GM19238 (cell line): ENCODE measurements at regions not wholly inside any gene's neighbourhood (a gene's known extent, or its start where the extent isn't known, plus 50 kb on each side); places are given as distances from the start of the nearest gene placed in this dataset.

Experiments used
- DNase-seq: peaks from one replicate; pipeline ENCODE4 v3.0.0; 2011; ENCODE audit warnings: low spot score; ENCODE audit not compliant: insufficient read length

DNA sequence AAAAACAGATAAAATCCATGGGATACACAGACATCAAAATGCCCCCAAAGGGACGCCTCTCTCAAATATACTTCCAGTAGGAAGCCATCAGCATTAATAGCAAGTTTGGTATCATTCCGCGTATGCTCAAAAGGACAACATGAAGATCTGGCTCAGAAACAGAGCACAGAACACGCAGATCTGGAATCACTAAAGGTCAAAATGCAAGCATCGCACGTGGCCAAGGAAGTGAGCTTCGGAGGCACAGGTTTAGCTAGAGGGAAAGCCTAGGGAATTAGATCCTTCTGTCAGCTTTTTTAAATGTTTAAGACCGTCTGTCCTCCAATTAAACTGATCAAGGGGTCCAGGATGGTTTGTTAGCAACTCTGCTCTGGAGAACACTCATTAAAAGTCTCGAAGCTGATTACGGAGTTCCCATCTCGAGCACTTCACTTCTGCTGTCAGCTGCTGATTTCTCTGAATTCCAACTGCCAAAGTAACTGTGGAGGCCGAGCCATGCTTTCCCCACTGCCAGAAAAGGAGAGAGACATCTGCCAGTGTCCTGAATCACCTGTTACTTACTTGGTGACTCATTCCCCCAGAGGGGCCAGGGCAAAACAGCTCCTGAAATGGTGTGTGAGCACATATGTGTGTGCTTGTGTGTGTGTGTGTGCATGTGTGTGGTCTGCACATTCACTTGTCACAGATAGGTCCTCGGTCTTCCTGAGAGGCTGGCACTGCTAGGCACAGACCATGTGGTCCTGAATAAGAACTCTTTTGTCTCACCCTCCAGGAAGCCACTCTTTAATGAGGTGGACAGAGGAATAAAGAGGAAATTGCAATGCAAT is 177.7 kb upstream of the PPARGC1A start:
- no peak for DNase-seq

DNA sequence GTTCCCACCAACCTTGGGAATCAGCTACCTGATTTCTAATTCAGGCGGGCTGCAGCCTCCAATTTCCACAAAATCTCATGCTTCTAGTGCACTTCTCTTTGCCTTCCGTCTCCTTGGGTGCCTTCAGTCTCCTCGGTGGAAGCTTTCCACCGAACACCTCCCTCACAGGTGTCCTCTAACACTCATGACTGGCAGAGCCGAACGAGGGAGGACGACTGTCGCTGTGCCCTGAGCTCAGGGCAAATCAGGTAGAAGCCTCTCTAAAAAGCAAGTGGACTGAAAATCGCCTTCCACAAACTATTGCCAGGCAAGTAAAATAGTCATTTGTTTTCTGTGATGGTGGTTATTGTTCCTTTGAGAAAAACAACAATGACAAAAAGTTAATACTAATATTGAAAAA is 176.1 kb upstream of the PPARGC1A start:
- no peak for DNase-seq

DNA sequence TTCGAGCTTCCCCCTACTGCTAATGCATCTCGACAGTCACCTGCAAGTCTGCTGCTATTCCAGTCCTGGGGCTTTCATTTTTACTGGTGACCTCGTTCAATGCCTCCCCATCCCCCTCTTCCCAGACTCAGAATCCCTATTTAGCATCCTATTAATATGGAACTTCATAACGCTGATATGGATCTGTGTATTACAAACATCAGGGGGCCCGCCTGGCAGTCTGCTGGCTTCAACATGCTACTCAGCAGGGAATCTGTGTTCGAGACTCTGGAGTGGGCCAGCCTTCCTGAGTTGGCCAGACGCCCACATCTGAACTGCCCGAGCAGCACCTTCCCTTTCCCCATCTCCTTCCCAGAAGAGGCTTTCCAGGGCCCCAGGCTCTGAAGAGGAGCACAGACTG is 173.9 kb upstream of the PPARGC1A start:
- DNase-seq: no peak

DNA sequence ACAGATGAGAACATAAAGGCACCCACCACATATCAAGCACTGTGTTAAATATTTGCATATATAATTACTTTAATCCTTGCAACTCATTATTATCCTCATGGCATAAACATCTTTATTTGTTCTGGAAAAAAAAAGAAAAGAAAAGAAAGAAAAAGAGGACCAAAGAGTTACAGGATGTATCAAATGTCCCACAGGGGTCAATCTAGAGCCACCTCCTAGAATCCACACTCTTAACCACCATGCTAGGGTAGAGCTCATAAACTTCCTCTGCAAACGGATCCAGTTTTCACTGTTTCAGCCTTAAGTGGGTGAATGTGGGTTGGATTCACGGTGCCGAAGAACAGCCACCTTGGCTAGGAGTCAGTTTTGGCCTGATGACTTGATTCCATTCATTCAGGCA is 171.1 kb upstream of the PPARGC1A start:
- DNase-seq: no peak

DNA sequence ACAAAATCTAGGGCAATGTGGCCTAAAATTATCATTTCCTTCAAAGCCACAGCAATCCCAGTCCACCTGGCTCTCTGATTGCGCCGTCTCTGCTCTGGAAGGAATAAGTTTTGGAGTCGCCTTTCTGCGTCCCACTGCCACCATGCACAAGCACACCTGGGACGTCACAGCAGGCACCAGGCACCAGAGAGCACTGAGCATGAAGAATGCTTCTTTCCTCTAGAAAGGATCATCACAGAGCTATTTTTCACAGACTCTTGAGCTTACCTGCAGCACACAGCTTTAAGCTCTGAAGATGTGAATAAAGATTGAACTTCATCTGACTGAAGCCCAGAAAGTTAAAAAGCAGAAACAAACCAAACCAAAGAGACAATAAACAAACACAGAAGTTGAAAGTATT is 170.0 kb upstream of the PPARGC1A start:
- no peak for DNase-seq

DNA sequence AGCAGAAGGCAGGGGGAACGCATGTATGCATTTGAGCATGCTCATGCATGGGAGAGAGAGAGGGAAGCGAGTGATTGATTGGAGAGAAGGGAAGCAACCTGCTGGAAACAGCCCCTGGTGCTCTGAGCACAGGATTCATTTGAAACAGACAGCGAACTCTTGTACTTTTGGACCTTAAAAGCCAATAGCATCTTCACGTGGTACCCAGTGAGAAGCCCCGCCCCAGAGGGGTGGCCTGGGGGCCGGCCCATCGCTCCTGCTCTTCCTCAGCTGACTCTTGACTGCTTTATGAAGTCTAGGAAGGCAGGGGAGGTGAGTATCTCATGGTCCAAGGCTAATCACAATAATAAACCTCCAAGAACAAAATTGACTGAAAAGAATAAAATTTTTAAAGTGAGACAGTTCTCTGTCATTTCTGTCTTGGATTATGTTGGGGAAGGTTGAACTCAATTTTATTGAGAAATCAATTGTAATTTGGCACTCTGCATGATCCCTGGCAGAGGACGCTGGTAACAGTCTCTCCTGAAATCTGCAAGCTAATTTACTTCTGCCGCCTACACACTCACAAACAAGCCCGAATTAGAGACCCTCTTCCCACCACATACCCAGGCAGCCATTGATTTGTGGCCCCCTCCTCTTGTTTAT is 168.2 kb upstream of the PPARGC1A start:
- DNase-seq: no peak

DNA sequence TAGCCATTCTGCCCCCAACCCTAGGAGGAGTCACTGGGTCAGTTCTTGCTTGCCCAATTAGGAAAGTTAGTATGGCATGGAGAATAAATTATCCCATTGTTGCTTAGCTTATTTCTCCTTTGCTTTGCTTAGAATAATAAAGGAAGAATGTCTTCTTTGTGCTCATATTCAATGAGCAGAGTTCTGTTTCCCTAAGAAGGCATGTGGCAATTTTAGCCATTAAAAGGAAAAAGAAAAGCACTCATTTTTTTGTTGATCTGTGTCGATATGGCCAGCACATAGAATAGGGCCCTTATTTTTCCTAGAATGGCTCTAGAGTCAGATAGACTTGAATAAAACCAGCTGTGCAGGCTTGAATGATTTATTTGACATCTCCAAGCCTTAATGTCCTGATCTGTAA is 166.4 kb upstream of the PPARGC1A start:
- no peak for DNase-seq

DNA sequence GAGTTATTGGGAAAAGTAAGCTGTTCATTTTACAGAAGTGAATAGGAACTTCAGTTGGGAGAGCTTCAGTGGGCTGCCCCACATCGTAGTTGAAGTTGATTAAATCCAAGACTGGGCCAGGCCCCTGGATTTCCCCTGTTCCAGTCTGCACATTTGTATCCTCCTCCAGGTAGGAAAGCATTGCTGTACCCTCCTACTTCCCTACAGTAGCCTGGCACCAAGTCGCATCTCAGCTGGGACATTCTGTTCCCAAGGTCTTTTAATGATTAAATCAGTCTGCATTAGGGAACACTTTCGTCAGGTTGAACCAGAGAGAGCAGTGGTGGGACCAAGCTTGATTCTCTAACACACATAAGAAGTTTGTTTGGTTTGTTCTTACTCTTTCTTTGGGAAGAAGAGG is 165.8 kb upstream of the PPARGC1A start:
- DNase-seq: no peak

DNA sequence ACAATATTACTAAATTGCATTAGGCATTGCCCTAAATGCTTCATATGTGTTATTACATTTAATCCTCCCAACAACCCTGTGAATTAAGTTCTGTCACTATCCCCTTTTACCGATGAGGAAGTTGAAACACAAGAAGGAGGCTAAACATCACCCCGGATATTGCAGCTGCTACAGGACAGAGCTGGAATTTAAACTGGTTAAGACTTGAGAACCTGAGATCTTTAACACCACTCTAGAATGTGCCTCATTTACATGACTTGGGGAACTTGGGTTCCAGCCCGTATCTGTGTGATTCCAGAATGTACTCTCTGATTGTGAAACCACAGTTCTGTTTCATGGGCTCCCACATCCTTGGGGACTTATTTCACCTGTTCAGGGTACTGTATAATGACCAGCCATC is 165.1 kb upstream of the PPARGC1A start:
- no peak for DNase-seq

DNA sequence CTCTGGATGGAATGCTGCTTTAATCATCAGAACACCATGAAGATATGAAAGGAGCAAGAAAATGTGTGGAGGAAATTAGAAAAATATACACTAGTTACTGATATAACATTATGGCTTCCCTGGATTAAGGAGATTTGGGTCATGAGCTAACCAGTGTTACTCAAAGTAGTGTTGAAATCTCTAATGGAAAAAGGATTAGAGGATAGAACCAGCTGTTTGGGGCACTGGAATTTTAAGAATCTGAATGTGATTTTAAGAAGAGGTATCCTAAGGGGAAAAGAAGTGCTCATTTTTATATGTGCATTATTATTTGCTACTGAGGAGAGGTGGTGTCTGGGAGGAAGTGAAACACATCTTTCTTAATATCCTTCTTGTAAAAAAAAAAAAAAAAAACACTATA is 164.1 kb upstream of the PPARGC1A start:
- no peak for DNase-seq

DNA sequence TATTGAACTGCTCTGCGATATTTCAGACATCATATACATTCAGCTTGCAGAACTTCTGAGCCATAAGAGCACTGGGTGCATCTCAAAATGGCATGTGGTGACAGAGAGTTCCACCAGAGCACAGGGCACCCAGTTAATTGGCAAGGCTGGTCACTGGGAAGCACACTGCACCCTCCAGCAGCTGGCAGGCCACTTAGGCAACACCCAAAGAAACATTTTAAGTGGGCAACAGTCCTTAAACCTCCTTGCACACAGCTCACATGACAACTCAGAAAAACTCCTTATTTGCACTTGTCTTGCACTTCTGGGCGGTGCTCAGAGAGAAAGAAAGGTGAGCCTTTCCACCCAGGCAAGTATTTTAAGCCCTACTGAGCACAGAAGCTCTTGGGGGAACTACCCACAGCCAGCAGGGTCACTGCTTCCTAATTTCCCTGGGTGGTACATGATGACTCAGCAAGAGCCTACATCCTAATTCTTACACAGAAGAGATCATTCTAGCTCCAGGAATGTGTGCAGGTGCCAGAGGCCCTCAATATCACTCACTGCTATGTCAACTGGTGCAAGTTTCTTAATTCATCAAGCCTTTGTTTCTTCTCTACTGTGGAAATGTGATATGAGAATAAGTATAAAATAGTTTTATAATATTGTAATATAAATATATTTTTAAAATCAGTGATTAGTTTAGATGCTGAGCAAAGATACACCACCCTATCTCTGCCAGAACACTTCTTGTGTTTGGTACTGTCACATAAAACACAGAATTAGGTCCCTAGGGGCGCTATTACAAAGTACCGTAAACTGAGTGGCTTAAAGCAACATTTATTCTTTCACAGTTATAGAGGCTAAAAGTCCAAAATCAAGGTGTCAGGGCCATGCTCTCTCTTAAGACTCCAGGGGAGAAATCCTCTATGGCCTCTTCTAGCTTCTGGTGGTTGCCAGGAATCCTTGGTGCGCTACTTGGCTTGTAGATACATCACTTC is 155.1 kb upstream of the PPARGC1A start:
- no peak for DNase-seq

DNA sequence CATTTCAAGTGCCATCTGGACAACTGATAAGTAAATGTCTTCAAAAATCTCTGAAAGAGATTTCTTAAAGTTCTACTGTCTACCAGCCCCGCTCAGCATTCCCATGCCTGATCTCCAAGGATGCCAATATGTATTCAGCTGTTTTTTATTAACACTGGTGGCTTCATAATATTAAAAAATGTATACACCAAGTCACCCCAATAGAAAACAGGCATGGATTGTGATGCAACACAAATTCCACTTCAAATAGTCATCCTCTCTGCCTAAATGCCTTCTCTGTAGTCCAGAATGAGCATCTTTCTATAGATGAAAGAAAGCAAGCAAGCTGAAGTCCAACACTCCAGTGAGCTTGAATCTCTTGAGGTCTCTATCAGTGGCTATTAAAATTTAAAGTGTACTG is 152.2 kb upstream of the PPARGC1A start:
- DNase-seq: no peak

DNA sequence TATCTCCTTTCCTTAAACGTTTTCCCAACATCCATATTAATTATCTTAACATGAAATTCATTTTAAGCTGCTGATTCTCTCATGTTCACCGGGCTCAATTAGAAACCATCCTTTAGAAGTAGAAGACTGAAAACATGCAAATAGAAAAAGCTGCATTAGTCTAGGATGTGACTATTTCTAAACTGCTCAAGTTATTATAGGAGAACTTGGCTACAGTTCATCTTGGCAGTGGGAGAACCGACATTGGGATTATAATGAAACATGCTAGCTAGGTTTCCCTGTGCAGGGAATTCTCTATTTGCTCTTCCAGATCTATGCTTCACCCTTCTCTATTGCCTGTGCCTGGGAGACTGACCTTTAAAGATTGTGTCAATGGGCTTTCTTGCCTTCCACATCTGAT is 151.0 kb upstream of the PPARGC1A start:
- no peak for DNase-seq

DNA sequence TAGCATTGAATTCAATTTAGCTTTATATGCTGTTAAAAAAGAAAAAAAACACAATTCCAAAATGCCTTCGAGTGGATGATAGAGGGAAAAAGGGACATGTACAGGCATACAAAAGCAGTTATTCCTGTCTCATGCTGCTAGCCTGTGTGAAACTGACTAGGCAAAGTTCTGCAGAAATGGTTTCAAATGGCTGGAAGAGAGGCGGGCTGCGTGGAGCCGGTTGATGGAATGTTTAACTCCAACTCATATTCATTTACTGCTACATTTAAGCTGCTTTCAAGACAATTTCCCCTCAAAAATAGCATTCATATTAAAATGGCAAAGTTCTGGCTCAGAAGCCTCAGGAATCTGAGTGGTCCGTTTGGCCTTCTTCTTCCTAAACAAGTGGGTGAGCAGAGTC is 143.8 kb upstream of the PPARGC1A start:
- no peak for DNase-seq

DNA sequence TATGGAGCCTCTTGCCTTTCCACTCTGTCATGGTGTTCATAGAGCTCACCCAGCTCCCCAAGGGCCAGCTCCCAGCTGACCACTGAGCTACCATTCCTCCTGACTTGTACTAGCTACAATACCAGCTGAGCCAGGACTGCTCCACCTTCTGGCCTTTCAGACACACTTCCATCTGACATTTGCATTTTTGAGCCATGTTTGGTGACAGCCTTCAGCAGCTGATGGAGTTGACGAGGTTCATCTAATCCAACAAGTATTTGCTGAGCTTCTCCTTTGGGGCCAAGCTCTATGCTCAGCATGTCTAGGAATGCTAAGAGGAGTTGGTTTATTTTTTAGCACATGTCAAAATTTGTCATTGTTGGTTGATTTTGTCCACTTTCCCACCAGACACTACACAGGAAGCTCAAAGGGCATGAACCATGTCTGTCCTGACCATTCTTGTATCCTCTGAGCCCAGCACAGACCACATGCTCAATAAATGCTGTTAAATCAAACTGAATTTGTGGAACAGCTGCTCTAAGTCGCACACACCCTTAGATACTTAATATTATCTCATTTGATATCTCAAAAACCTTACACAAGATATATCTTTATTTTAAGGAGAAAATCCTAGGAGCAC is 142.6 kb upstream of the PPARGC1A start:
- no peak for DNase-seq

DNA sequence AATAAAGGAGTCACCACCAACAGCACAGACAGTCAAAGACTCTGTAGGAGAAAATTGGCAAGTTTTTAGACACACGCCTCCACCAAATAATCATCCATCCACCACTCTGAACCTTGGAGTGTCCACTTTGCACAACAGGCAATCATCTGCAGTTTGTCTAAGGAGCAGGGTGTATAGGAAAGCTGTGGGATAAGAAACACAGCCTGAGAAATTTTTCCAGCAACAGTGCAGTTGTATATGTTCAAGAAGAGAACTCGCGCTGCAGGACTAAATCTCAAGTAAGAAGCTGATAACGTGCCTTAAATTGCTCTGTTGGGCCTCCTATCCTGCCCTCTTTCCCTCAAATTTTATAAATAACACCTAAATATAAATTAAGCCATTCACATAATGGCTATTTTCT is 136.7 kb upstream of the PPARGC1A start:
- no peak for DNase-seq

DNA sequence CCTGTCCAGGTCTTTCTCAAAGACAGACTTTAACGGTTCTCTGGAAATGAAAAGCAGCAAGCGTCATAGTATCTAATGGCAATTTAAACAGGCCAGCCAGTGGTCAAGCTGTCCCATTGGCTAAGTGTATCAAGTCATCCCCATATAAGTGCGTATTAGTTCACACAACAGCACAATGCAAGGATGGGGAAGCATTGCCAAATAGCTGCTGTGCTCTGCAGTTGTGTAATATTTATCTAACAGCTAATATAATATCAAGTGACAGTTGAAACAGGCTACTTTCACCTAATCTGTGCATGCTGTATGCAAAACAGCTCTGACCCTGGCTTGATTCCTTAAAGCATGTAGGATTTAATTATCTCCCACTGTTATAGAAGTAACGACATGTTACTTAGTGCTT is 134.8 kb upstream of the PPARGC1A start:
- no peak for DNase-seq

DNA sequence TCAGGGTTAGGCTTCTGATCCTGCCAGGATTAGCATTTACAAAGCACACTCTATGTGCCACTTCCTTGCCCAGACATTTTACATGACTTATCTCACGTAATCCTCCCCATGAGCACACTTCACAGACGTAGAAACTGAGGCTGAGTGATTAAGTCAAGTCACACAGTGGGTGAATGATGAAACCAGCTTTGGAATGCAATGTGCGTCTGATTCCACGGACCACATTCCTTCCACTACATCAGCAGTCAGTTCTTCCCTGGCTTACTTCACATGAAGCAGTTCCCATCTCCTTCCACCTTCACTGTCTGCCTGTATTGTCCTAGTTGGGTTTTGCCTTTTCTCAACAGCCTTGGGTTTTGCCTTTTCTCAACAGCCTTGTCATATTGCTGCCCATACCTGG is 134.3 kb upstream of the PPARGC1A start:
- no peak for DNase-seq

DNA sequence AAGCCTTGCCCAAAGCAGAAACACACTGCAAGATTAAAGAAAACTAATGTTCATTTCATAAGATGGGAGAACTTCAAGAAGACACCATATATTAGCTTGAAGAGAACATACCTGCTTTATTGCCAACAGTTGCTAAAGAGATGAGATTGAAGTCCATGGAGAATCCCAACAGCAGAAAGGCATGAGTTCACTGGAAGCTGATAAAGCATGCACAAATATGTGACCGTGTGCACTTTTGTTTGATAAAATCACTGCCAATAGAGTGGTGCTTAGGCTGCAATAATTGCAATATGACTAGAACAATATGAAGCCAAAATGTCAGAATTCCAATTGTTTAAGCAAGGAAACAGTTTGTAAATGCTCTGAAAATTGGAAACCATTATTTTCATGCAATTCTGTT is 125.9 kb upstream of the PPARGC1A start:
- DNase-seq: no peak

DNA sequence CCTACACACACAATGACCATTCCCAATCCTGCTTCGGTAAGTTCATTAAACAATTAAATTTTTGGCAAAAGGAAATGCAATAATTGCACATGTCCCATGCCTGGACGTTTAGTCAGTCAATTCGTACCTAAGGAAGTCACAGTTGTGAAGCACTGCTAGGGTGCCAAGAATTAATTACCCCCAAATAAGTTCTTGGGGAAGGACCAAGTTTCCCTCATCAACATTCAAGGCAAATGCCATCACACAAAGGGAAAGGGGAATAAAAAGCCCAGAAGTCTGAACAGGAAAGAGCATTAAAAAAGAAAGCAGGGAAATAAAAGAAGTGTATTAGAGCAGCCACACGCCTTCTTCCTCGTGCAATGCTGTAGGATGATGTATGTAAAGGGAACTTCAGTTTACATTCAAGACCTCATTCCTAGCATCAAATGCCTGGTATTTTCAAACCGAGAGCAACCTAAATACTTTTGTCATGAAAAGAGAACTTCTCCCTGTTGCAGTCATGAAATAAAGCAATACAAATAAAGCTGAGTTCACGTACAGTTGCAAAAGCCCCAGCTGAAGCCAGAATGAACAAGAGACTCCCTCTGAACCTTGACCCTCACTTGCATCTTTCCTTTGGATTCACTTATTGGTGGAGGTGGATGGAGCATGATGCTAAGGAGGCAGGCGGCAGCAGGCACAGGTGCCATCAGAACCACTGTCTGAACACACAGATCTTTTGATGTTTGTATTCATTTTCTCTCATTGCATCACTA is 124.0 kb upstream of the PPARGC1A start:
- DNase-seq: no peak

DNA sequence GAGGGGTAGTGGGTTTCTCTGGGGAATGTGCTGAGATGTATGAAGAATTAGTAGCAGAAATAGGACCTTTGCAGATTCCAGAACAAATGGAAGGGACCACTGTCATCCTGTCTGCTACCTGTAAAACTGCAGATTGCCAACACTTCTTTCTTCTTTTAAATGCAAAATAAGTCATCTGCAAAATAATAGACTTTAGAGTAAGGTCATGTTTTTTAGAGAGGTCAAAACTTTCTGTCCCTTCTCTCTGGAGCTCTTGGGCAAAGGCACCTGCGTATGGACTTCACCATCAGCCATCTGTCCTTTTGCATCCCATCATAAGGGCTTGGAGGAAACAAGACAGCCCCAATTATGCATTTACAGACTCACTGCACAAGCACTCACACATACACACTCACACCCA is 121.1 kb upstream of the PPARGC1A start:
- no peak for DNase-seq
